ENCODE measurements at regions not wholly inside any gene's neighbourhood (a gene's known extent, or its start where the extent isn't known, plus 50 kb on each side); places are given as distances from the start of the nearest gene placed in this dataset.

GRCh38 chr7:87671-88070, 104.7 kb upstream of the FAM20C start:
- Histone ChIP-seq H3F3A (ENCODE audit: low read length, unreplicated experiment) (peaks cover 11% of the 10 kb centered on the region), H3K27ac (ENCODE audit: low read length) (no peak overlapping the region)

GRCh38 chr7:88095-88926, 104.1 kb upstream of the FAM20C start:
- ChIA-PET CTCF (no interaction called here), POLR2A (ENCODE audit: unreplicated experiment) (no interaction called here)
- Histone ChIP-seq H3K9me2 (replicated peaks; ENCODE audit: low read length) (no peaks in the 10 kb centered on the region), H3K4me2 (ENCODE audit: low read length) (no peak overlapping the region), H3K79me2 (ENCODE audit: low read length) (no peaks in the 10 kb centered on the region), H3K9me3 (ENCODE audit: low read length) (no peaks in the 10 kb centered on the region), H3K9ac (ENCODE audit: low read length) (no peak overlapping the region), H3F3A (ENCODE audit: low read length, unreplicated experiment) (peaks cover 11% of the 10 kb centered on the region), H3K4me1 (ENCODE audit: insufficient read depth, low read length) (peaks cover 25% of the 10 kb centered on the region), H3K27me3 (ENCODE audit: low read length) (no peaks in the 10 kb centered on the region), H3K36me3 (ENCODE audit: low read depth, low read length) (no peaks in the 10 kb centered on the region), H4K20me1 (ENCODE audit: low read length) (no peaks in the 10 kb centered on the region), H3K4me3 (ENCODE audit: low read length) (no peak overlapping the region), H3K27ac (ENCODE audit: low read length) (peak overlapping the region; percentile 73), H2AFZ (ENCODE audit: low read length) (no peak overlapping the region)
- no peak for TF ChIP-seq EZH2phosphoT487 (IDR thresholded peaks at IDR 0.05; ENCODE audit: borderline replicate concordance, low read length)
- TF ChIP-seq CTCF (conservative IDR thresholded peaks at IDR 0.05; ENCODE audit: low read depth, low read length): peak; percentile 26; the same call in 1 of the 2 replicates
- TF ChIP-seq EZH2 (IDR thresholded peaks at IDR 0.05; ENCODE audit: low read length, unreplicated experiment): no peak
- ATAC-seq (no peak), DNase-seq (no peak)
- BruUV-seq (replicated peaks): no TSS peak
- intact Hi-C loops (cut with micrococcal nuclease): no loop called here

More at GRCh38 chr7:87671-88070, 104.7 kb upstream of the FAM20C start:
- Histone ChIP-seq H3K27me3 (ENCODE audit: low read length) (no peaks in the 10 kb centered on the region), H3K79me2 (ENCODE audit: low read length) (no peaks in the 10 kb centered on the region), H3K9ac (ENCODE audit: low read length) (no peak overlapping the region), H2AFZ (ENCODE audit: low read length) (no peak overlapping the region), H3K4me2 (ENCODE audit: low read length) (no peak overlapping the region), H4K20me1 (ENCODE audit: low read length) (no peaks in the 10 kb centered on the region), H3K36me3 (ENCODE audit: low read depth, low read length) (no peaks in the 10 kb centered on the region), H3K4me3 (ENCODE audit: low read length) (no peak overlapping the region), H3K9me3 (ENCODE audit: low read length) (no peaks in the 10 kb centered on the region), H3K9me2 (replicated peaks; ENCODE audit: low read length) (no peaks in the 10 kb centered on the region), H3K4me1 (ENCODE audit: insufficient read depth, low read length) (peaks cover 25% of the 10 kb centered on the region)
- BruUV-seq (replicated peaks): no TSS peak
- ATAC-seq (no peak), DNase-seq (no peak)
- no peak for TF ChIP-seq CTCF (conservative IDR thresholded peaks at IDR 0.05; ENCODE audit: low read depth, low read length)
- no peak for TF ChIP-seq EZH2 (IDR thresholded peaks at IDR 0.05; ENCODE audit: low read length, unreplicated experiment)
- TF ChIP-seq EZH2phosphoT487 (IDR thresholded peaks at IDR 0.05; ENCODE audit: borderline replicate concordance, low read length): no peak
- intact Hi-C loops (cut with micrococcal nuclease): no loop called here
- POLR2A ChIA-PET (ENCODE audit: unreplicated experiment): no interaction called here
- CTCF ChIA-PET: no interaction called here

GRCh38 chr7:88927-89231, 103.5 kb upstream of the FAM20C start:
- Histone ChIP-seq H3K27ac (ENCODE audit: low read length) (peak overlapping the region; percentile 73), H3K9me2 (replicated peaks; ENCODE audit: low read length) (no peaks in the 10 kb centered on the region), H3K9me3 (ENCODE audit: low read length) (no peaks in the 10 kb centered on the region), H4K20me1 (ENCODE audit: low read length) (no peaks in the 10 kb centered on the region), H3K36me3 (ENCODE audit: low read depth, low read length) (no peaks in the 10 kb centered on the region), H3K4me3 (ENCODE audit: low read length) (no peak overlapping the region), H3K27me3 (ENCODE audit: low read length) (no peaks in the 10 kb centered on the region), H3K79me2 (ENCODE audit: low read length) (peaks cover 3% of the 10 kb centered on the region), H3K9ac (ENCODE audit: low read length) (no peak overlapping the region), H2AFZ (ENCODE audit: low read length) (no peak overlapping the region), H3K4me2 (ENCODE audit: low read length) (0 out of 2 replicates have a peak overlapping the region, but pooled peaks have one; percentile 1), H3K4me1 (ENCODE audit: insufficient read depth, low read length) (peaks cover 28% of the 10 kb centered on the region), H3F3A (ENCODE audit: low read length, unreplicated experiment) (peaks cover 11% of the 10 kb centered on the region)
- ATAC-seq: no peak
- no peak for DNase-seq
- ChIA-PET POLR2A (ENCODE audit: unreplicated experiment) (no interaction called here), CTCF (no interaction called here)
- intact Hi-C loops (cut with micrococcal nuclease): no loop called here
- TF ChIP-seq EZH2 (IDR thresholded peaks at IDR 0.05; ENCODE audit: low read length, unreplicated experiment) (no peak), EZH2phosphoT487 (IDR thresholded peaks at IDR 0.05; ENCODE audit: borderline replicate concordance, low read length) (no peak), CTCF (conservative IDR thresholded peaks at IDR 0.05; ENCODE audit: low read depth, low read length) (no peak)
- BruUV-seq (replicated peaks): no TSS peak
